ENCODE measurements at regions not wholly inside any gene's neighbourhood (a gene's known extent, or its start where the extent isn't known, plus 50 kb on each side); places are given as distances from the start of the nearest gene placed in this dataset.

DNA sequence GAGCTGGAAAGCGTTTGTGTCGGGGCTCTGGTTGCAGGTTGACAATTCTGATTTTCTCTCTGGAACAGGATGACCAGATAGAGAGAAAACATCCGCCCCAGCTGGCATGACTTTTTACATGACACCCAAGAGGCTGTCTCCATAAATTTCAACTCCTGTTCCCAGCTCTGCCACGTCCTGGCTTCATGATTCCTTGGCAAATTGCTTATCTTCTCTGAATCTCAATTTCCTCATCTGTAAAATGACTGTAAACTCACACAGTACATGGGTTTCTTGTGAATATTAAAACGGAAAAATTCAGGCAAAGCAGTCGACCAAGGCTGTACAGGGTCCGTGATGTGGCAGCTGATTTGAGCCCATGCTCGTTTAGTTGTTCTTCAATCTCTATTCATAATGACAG, 572.7 kb downstream of the AJAP1 start:
- no peak for DNase-seq (ENCODE audit: low read depth)
- TF ChIP-seq, protein P1, sequence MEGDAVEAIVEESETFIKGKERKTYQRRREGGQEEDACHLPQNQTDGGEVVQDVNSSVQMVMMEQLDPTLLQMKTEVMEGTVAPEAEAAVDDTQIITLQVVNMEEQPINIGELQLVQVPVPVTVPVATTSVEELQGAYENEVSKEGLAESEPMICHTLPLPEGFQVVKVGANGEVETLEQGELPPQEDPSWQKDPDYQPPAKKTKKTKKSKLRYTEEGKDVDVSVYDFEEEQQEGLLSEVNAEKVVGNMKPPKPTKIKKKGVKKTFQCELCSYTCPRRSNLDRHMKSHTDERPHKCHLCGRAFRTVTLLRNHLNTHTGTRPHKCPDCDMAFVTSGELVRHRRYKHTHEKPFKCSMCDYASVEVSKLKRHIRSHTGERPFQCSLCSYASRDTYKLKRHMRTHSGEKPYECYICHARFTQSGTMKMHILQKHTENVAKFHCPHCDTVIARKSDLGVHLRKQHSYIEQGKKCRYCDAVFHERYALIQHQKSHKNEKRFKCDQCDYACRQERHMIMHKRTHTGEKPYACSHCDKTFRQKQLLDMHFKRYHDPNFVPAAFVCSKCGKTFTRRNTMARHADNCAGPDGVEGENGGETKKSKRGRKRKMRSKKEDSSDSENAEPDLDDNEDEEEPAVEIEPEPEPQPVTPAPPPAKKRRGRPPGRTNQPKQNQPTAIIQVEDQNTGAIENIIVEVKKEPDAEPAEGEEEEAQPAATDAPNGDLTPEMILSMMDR (conservative IDR thresholded peaks at IDR 0.05; ENCODE audit: low read length) = no peak
- no peak overlapping the region for H3K4me3 ChIP-seq (ENCODE audit: low read length)

DNA sequence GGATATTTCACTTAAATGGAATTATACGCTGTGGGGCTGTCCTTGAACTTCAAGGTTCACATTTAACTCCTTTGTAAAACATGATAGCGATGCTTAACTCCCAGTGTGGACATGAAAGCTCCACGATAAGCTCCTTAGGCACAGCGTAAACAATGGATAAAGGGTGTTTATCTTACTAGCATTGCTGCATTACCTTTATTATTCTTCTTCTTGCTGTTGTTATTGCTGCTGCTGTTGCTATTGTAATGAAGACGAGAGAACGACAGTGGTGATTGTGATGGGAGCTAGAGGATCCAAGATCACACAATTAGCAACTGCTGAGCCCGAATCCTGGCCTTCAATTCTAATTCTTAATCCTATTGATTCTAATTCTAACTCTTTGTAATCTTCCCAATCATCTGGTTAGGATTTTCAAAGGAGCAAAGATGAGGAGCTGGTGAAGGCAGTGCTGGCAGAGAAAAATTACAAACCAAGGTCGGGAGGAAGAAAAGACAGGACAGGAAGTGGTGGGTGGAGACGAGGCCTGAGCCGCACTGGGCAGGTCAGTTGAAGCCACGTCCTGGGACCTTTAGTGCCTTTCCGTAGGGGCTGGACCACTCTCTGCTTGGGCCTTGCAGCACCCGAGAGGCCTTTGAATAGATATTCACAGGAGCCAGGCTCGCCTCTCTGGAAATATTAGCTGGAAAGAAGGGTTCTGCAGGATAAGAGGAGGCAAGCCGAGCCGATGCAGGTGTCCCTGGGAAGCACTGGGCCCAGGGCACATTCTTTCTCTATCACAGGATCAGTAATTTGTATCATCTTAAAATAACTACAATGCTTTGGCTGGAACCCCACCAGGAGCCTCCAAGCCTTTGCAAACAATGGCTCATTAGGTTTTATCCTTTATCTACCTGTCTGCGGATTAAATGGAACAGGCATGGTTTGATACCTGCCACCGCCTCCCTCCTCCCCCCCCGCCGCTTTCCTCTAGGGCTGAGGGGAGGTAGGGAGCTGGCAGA, 571.6 kb downstream of the AJAP1 start:
- H3K4me3 ChIP-seq (ENCODE audit: low read length) = no peak overlapping the region
- TF ChIP-seq, protein P1 (conservative IDR thresholded peaks at IDR 0.05; ENCODE audit: low read length) = no peak
- DNase-seq (ENCODE audit: low read depth) = no peak

DNA sequence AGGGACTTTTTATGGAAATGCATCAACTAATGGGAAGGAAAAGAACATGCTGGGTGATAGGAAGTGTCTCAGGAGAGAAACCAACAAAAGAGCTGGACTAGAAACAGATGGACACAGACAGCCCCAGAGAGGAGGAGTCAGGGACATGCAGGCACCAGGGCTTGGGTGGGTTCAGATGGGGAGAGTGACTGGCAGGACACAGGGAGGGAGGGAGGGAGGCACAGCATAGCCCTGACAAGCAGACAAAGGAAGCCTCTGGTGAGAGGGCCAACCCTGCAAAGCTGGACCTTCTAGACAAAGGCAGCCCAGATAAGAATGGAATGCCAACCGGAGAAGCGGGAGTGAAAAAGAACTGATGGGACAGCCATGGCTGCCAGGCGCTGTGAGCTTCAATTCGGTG, 568.8 kb downstream of the AJAP1 start:
- TF ChIP-seq, protein P1 (conservative IDR thresholded peaks at IDR 0.05; ENCODE audit: low read length) = no peak
- DNase-seq (ENCODE audit: low read depth) = no peak
- no peak overlapping the region for H3K4me3 ChIP-seq (ENCODE audit: low read length)

DNA sequence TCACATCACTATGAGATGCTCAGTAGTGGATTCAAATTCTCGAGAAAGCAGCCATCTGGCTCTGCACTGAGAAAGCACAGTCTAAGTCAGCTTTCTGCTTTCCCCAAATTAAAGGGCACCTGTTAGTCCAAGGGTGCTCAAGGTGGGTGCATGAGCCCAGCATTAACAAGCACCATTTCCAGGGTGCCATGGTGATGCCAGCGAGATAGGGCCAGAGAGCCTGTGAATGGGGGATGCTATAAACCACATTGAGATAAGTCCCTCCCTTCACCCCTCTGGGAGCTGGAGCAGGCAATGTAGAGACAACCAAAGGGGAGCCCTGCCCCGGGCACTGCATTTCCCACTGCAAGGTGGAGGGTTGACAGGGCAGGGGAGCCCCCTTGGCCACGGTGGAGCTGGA, 568.2 kb downstream of the AJAP1 start:
- TF ChIP-seq, protein P1 (conservative IDR thresholded peaks at IDR 0.05; ENCODE audit: low read length) = no peak
- DNase-seq (ENCODE audit: low read depth) = no peak
- no peak overlapping the region for H3K4me3 ChIP-seq (ENCODE audit: low read length)

DNA sequence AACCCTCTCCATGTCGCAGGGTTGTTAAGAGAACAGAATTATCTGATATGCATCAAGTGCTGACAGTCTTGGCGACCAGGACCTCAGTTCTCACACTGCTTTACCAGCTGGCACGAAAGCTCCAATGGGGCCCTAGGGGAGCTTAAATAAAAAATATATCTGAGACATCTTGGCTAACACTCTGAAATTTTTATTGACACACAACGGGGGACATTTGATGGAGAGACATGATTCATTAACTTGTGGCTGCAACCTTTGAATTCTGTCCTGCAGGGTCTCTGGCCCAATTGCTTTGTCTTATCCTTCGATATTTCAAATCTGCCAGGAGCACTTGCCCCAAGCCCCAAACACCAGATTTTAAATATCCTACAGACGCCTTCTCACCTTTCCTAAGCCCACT, 567.0 kb downstream of the AJAP1 start:
- TF ChIP-seq, protein P1 (conservative IDR thresholded peaks at IDR 0.05; ENCODE audit: low read length) = no peak
- DNase-seq (ENCODE audit: low read depth) = no peak
- no peak overlapping the region for H3K4me3 ChIP-seq (ENCODE audit: low read length)

DNA sequence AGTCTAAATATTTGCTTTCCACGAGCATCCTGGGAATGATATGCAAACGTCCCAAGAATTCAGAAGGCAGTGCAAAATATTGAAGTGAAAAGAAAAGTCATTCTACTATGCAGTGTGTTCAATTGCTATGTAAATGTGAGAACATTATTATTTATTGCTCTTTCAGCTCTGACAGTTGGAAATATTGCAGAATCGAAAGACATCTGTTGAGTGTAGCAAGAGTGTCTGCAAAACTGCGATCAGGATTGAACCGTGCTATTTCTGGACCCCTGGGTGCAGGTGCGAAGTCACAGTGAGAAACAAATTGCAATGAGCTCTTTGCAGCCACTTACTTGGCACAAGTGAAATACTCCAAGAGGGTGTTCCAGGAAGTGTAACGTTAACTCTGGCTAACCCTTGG, 566.4 kb downstream of the AJAP1 start:
- TF ChIP-seq, protein P1 (conservative IDR thresholded peaks at IDR 0.05; ENCODE audit: low read length) = no peak
- H3K4me3 ChIP-seq (ENCODE audit: low read length) = no peak overlapping the region
- DNase-seq (ENCODE audit: low read depth) = no peak

DNA sequence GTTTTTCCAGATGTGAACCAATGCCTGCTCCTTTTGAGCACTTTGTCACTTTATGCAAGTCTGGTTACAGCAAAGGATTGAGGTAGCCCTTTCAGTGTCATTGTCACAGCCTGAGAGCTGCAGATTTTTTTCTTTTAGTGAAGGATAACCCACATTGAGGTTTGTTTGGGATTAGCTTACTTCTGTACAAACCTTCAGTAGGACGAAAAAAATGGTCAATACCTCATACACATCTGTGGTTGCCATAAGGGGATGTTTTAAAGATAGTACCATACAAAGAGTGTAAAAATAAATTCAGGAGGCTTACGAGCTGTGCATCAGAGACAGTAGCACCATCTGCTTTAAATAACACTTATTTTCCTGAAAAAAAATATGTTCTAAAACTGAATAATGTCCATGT, 566.0 kb downstream of the AJAP1 start:
- no peak overlapping the region for H3K4me3 ChIP-seq (ENCODE audit: low read length)
- DNase-seq (ENCODE audit: low read depth) = no peak
- TF ChIP-seq, protein P1 (conservative IDR thresholded peaks at IDR 0.05; ENCODE audit: low read length) = no peak
